ENCODE measurements at regions not wholly inside any gene's neighbourhood (a gene's known extent, or its start where the extent isn't known, plus 50 kb on each side); places are given as distances from the start of the nearest gene placed in this dataset.

DNA sequence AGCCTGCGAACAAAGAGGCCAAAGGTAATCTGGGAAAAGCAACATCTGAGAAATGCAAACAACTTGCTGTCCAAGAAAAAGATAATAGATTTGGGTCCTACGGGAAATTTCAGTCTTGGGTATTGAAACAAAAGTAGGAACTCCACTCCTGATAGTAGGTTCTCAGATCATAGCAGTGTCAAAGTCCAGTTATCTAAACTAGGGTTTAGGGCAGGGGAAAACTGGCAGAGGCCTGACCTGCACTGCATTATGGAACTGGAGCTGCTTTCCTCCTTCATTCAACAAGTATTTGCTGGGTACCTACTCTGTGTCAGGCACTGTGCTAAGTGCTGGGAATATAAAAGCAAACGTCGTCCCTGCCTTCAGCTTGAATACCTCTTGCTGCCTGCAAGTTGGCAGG is 60.7 kb upstream of the NGF start:
- Histone ChIP-seq H3K18ac (ENCODE audit: insufficient read length, low read depth, low read length) (no peak overlapping the region), H3K4me2 (ENCODE audit: insufficient read depth, insufficient read length, low read length) (no peak overlapping the region), H3K4ac (ENCODE audit: low read depth, low read length) (no peak overlapping the region), H3K14ac (ENCODE audit: insufficient read depth, low read length) (no peak overlapping the region), H3K79me1 (ENCODE audit: insufficient read depth, low read depth, low read length, poor library complexity, severe bottlenecking) (no peaks in the 10 kb centered on the region), H3K79me2 (ENCODE audit: insufficient read depth, low read length) (no peaks in the 10 kb centered on the region), H3K56ac (ENCODE audit: insufficient read length, low read depth, low read length) (no peak overlapping the region), H4K8ac (replicated peaks; ENCODE audit: insufficient read length, low read depth, low read length) (no peak overlapping the region), H3K9me3 (ENCODE audit: control insufficient read depth, low read depth, low read length) (no peaks in the 10 kb centered on the region), H3T11ph (ENCODE audit: low read length) (no peak overlapping the region), H3K27me3 (ENCODE audit: insufficient read depth, low read length) (no peaks in the 10 kb centered on the region), H2AFZ (ENCODE audit: low read length) (no peak overlapping the region), H2BK5ac (ENCODE audit: insufficient read length, low read length) (no peak overlapping the region), H2BK12ac (ENCODE audit: insufficient read length, low read depth, low read length) (no peak overlapping the region), H4K20me1 (ENCODE audit: control insufficient read depth, insufficient read depth, insufficient read length) (no peaks in the 10 kb centered on the region), H3K9ac (ENCODE audit: extremely low read depth, insufficient read length, low read length) (no peak overlapping the region), H2BK20ac (ENCODE audit: low read depth, low read length, poor library complexity, severe bottlenecking) (no peak overlapping the region), H4K5ac (ENCODE audit: insufficient read length, low read depth, low read length) (no peak overlapping the region), H2BK120ac (ENCODE audit: low read depth, low read length, poor library complexity, severe bottlenecking) (no peak overlapping the region), H3K23ac (ENCODE audit: insufficient read length, low read depth, low read length) (no peak overlapping the region), H2AK5ac (ENCODE audit: insufficient read length, low read length) (no peak overlapping the region), H3K4me1 (ENCODE audit: insufficient read depth, low read length) (no peaks in the 10 kb centered on the region), H4K91ac (ENCODE audit: insufficient read length, low read depth, low read length) (no peak overlapping the region), H3K23me2 (ENCODE audit: insufficient read length, low read depth, low read length, poor library complexity, severe bottlenecking) (no peaks in the 10 kb centered on the region), H2BK15ac (ENCODE audit: low read depth, low read length) (no peak overlapping the region), H3K27ac (ENCODE audit: insufficient read length, low read depth, low read length) (no peak overlapping the region)
- TF ChIP-seq, protein P1, sequence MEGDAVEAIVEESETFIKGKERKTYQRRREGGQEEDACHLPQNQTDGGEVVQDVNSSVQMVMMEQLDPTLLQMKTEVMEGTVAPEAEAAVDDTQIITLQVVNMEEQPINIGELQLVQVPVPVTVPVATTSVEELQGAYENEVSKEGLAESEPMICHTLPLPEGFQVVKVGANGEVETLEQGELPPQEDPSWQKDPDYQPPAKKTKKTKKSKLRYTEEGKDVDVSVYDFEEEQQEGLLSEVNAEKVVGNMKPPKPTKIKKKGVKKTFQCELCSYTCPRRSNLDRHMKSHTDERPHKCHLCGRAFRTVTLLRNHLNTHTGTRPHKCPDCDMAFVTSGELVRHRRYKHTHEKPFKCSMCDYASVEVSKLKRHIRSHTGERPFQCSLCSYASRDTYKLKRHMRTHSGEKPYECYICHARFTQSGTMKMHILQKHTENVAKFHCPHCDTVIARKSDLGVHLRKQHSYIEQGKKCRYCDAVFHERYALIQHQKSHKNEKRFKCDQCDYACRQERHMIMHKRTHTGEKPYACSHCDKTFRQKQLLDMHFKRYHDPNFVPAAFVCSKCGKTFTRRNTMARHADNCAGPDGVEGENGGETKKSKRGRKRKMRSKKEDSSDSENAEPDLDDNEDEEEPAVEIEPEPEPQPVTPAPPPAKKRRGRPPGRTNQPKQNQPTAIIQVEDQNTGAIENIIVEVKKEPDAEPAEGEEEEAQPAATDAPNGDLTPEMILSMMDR (conservative IDR thresholded peaks at IDR 0.05), result no peak
- no peaks in the 10 kb centered on the region for H3K27me3 Mint-ChIP-seq (ENCODE audit: low read depth)
- no peak for DNase-seq
- peaks cover 0 to 2% of the 10 kb centered on the region in 2 experiments; a peak in 1 of 4 replicates for H3K4me1 Mint-ChIP-seq
- peaks cover 6 to 11% of the 10 kb centered on the region in 2 experiments for H3K9me3 Mint-ChIP-seq
- WGBS (ENCODE audit: extremely low coverage, insufficient read length, low lambda C conversion rate), result no CpG with 5 or more reads among the region's 4 CpGs
- H3K4me3 Mint-ChIP-seq, result no peak overlapping the region
- peaks cover 2 to 9% (median 6%) of the 10 kb centered on the region in 3 experiments; a peak in 2 of 7 replicates for H3K36me3 Mint-ChIP-seq (ENCODE audit: insufficient read depth in 1 of 3, low read depth in 3 of 3)
- no peak overlapping the region for H3K27ac Mint-ChIP-seq

All from H9 (cell line).